Chondrocyte (in vitro differentiated cells): ENCODE measurements at regions not wholly inside any gene's neighbourhood (a gene's known extent, or its start where the extent isn't known, plus 50 kb on each side); places are given as distances from the start of the nearest gene placed in this dataset.

ENCODE experiments used
- DNase-seq: peaks from one replicate; pipeline ENCODE4 v3.0.0; 2021; ENCODE audit warnings: mixed read lengths, low spot score
- H3K27ac Mint-ChIP-seq: one replicate; pipeline ENCODE4 v1.8.0; 2021; ENCODE audit warnings: mild to moderate bottlenecking, moderate library complexity, mixed read lengths; ENCODE audit not compliant: unreplicated experiment
- H3K27me3 Mint-ChIP-seq: 2 replicates; pipeline ENCODE4 v1.8.0; 2021; ENCODE audit warnings: low read depth, mixed read lengths
- H3K36me3 Mint-ChIP-seq: 2 replicates; pipeline ENCODE4 v1.8.0; 2021; ENCODE audit warnings: low read depth, mixed read lengths
- H3K4me1 Mint-ChIP-seq: 2 replicates; pipeline ENCODE4 v1.8.0; 2021; ENCODE audit warnings: low read depth, mild to moderate bottlenecking, mixed read lengths
- H3K4me3 Mint-ChIP-seq: one replicate; pipeline ENCODE4 v1.8.0; 2021; ENCODE audit warnings: mild to moderate bottlenecking, moderate library complexity, mixed read lengths; ENCODE audit not compliant: unreplicated experiment
- H3K9me3 Mint-ChIP-seq: 2 replicates; pipeline ENCODE4 v1.8.0; 2021; ENCODE audit warnings: low read depth, mixed read lengths
- CTCF ChIP-seq: fragments of 200-600 bp; sonication (generic); IDR thresholded peaks from 2 replicates; pipeline ENCODE4 v1.5.0; 2021; ENCODE audit warnings: antibody characterized with exemption, mild to moderate bottlenecking, moderate library complexity

- no peak for DNase-seq
- peak overlapping the region; percentile 68 for H3K27ac Mint-ChIP-seq
- no peak overlapping the region for H3K4me3 Mint-ChIP-seq
- peaks cover 6% of the 10 kb centered on the region for H3K9me3 Mint-ChIP-seq
- peaks cover 74% of the 10 kb centered on the region for H3K4me1 Mint-ChIP-seq
- no peaks in the 10 kb centered on the region for H3K27me3 Mint-ChIP-seq
- TF ChIP-seq CTCF = no peak
- no peaks in the 10 kb centered on the region for H3K36me3 Mint-ChIP-seq
These were observed 92.0 kb upstream of the DKK2 start for GRCh38 chr4:107128116-107128515.

GRCh38 chr4:107125496-107125895, 89.4 kb upstream of the DKK2 start:
- DNase-seq = no peak
- Mint-ChIP-seq H3K9me3 (peaks cover 6% of the 10 kb centered on the region), H3K27me3 (no peaks in the 10 kb centered on the region), H3K4me1 (peaks cover 79% of the 10 kb centered on the region), H3K4me3 (no peak overlapping the region), H3K27ac (no peak overlapping the region), H3K36me3 (no peaks in the 10 kb centered on the region)
- TF ChIP-seq CTCF = no peak

GRCh38 chr4:107122736-107123135, 86.6 kb upstream of the DKK2 start:
- H3K27me3 Mint-ChIP-seq = no peaks in the 10 kb centered on the region
- no peak for DNase-seq
- H3K4me1 Mint-ChIP-seq = peaks cover 62% of the 10 kb centered on the region
- H3K36me3 Mint-ChIP-seq = peaks cover 2% of the 10 kb centered on the region
- no peak overlapping the region for H3K27ac Mint-ChIP-seq
- no peak overlapping the region for H3K4me3 Mint-ChIP-seq
- peaks cover 6% of the 10 kb centered on the region for H3K9me3 Mint-ChIP-seq
- TF ChIP-seq CTCF = no peak

GRCh38 chr4:107120661-107121060, 84.5 kb upstream of the DKK2 start:
- H3K36me3 Mint-ChIP-seq = peaks cover 2% of the 10 kb centered on the region
- H3K9me3 Mint-ChIP-seq = no peaks in the 10 kb centered on the region
- H3K4me3 Mint-ChIP-seq = peak overlapping the region; percentile 24
- peak overlapping the region; percentile 96 for H3K27ac Mint-ChIP-seq
- peaks cover 42% of the 10 kb centered on the region for H3K4me1 Mint-ChIP-seq
- TF ChIP-seq CTCF = no peak
- no peak for DNase-seq
- no peaks in the 10 kb centered on the region for H3K27me3 Mint-ChIP-seq

GRCh38 chr4:107117726-107118125, 81.6 kb upstream of the DKK2 start:
- peaks cover 3% of the 10 kb centered on the region for H3K36me3 Mint-ChIP-seq
- H3K4me3 Mint-ChIP-seq = no peak overlapping the region
- no peak for DNase-seq
- H3K9me3 Mint-ChIP-seq = peaks cover under 1% of the 10 kb centered on the region
- H3K27ac Mint-ChIP-seq = no peak overlapping the region
- no peak for TF ChIP-seq CTCF
- H3K4me1 Mint-ChIP-seq = peaks cover 29% of the 10 kb centered on the region
- H3K27me3 Mint-ChIP-seq = no peaks in the 10 kb centered on the region
